IMR-90 (cell line): ENCODE measurements at regions not wholly inside any gene's neighbourhood (a gene's known extent, or its start where the extent isn't known, plus 50 kb on each side); places are given as distances from the start of the nearest gene placed in this dataset.

ENCODE experiments used
- ATAC-seq: fragments of 200-7000 bp; cut with Tn5 transposase; 2 replicates; pipeline ENCODE4 v1.9.1; 2020; ENCODE audit warnings: low read depth, mild to moderate bottlenecking, moderate library complexity
- BruUV-seq: library from RNA; stranded (reverse); fragments of 400-500 nt; replicated peaks from 2 replicates; lab custom pipeline; 2021; lab: Mats Ljungman, UMichigan
- CTCF ChIA-PET: fragments of 300-600 bp; formaldehyde crosslinking; extraction: SDS; loops from one replicate; lab custom pipeline; 2021; ENCODE audit warnings: antibody characterized with exemption; lab: Yijun Ruan, JAX
- POLR2A ChIA-PET: fragments of 300-600 bp; sonication (Branson Sonifier 250); formaldehyde crosslinking; loops from one replicate; lab custom pipeline; 2022; ENCODE audit warnings: antibody characterized with exemption; ENCODE audit not compliant: unreplicated experiment; lab: Charles Lee
- DNase-seq: peaks from one replicate; pipeline ENCODE4 v3.0.0; 2013
- H2AFZ ChIP-seq: replicated peaks from 2 replicates; pipeline ENCODE3; 2013; ENCODE audit warnings: low read length, mild to moderate bottlenecking; ENCODE audit not compliant: poor library complexity
- H2AK5ac ChIP-seq: 2 replicates; pipeline ENCODE4 v1.6.1; 2013; ENCODE audit warnings: low read depth, low read length, inconsistent platforms
- H2AK9ac ChIP-seq: replicated peaks from 2 replicates; pipeline ENCODE3; 2013; ENCODE audit warnings: mild to moderate bottlenecking, low read depth, low read length, moderate library complexity; ENCODE audit not compliant: poor library complexity
- H2BK120ac ChIP-seq: 2 replicates; pipeline ENCODE4 v1.6.1; 2013; ENCODE audit warnings: low read depth, low read length, inconsistent platforms
- H2BK15ac ChIP-seq: 3 replicates; pipeline ENCODE4 v1.6.1; 2013; ENCODE audit warnings: low read depth, low read length, inconsistent platforms
- H2BK20ac ChIP-seq: 2 replicates; pipeline ENCODE4 v1.6.1; 2013; ENCODE audit warnings: low read depth, mild to moderate bottlenecking, inconsistent platforms, low read length, moderate library complexity
- H2BK5ac ChIP-seq: 2 replicates; pipeline ENCODE4 v1.6.1; 2013; ENCODE audit warnings: mild to moderate bottlenecking, low read depth, low read length, inconsistent platforms; ENCODE audit not compliant: poor library complexity, severe bottlenecking
- H3K14ac ChIP-seq: replicated peaks from 2 replicates; pipeline ENCODE4 v1.6.1; 2013; ENCODE audit warnings: low read depth, low read length, inconsistent platforms
- H3K18ac ChIP-seq: 2 replicates; pipeline ENCODE4 v1.6.1; 2013; ENCODE audit warnings: low read depth, low read length, control low read depth
- H3K23ac ChIP-seq: 2 replicates; pipeline ENCODE4 v1.6.1; 2013; ENCODE audit warnings: low read depth, low read length, inconsistent platforms
- H3K27ac ChIP-seq: 2 replicates; pipeline ENCODE4 v1.5.1; 2013; ENCODE audit warnings: mild to moderate bottlenecking, control low read depth, low read length; ENCODE audit not compliant: insufficient read depth
- H3K27me3 ChIP-seq: 2 replicates; pipeline ENCODE4 v1.6.1; 2013; ENCODE audit warnings: low read length; ENCODE audit not compliant: control insufficient read depth, insufficient read depth
- H3K36me3 ChIP-seq: 2 replicates; pipeline ENCODE4 v1.6.1; 2013; ENCODE audit warnings: low read length, mixed read lengths; ENCODE audit not compliant: control insufficient read depth, insufficient read depth
- H3K4ac ChIP-seq: 2 replicates; pipeline ENCODE4 v1.6.1; 2013; ENCODE audit warnings: low read depth, low read length, inconsistent platforms
- H3K4me1 ChIP-seq: 2 replicates; pipeline ENCODE4 v1.6.1; 2013; ENCODE audit warnings: low read length, mixed read lengths; ENCODE audit not compliant: control insufficient read depth, insufficient read depth
- H3K4me2 ChIP-seq: 2 replicates; pipeline ENCODE4 v1.6.1; 2013; ENCODE audit warnings: low read depth, mild to moderate bottlenecking, control low read depth, low read length, moderate library complexity
- H3K4me3 ChIP-seq: 2 replicates; pipeline ENCODE4 v1.5.1; 2013; ENCODE audit warnings: low read depth, mild to moderate bottlenecking, control low read depth, low read length, moderate library complexity; ENCODE audit not compliant: insufficient read depth
- H3K56ac ChIP-seq: 2 replicates; pipeline ENCODE4 v1.6.1; 2013; ENCODE audit warnings: low read length, inconsistent platforms; ENCODE audit not compliant: insufficient read depth; ENCODE audit errors: extremely low read depth
- H3K79me1 ChIP-seq, 2 experiments: 2 replicates each; pipeline ENCODE4 v1.6.1; 2013; ENCODE audit warnings: low read length in 2 of 2, inconsistent platforms in 1 of 2, low read depth in 1 of 2
- H3K9ac ChIP-seq: 2 replicates; pipeline ENCODE4 v1.6.1; 2013; ENCODE audit warnings: low read depth, low read length, control low read depth
- H3K9me1 ChIP-seq: 2 replicates; pipeline ENCODE4 v1.6.1; 2013; ENCODE audit warnings: low read length, inconsistent platforms; ENCODE audit not compliant: insufficient read depth
- H3K9me3 ChIP-seq: 2 replicates; pipeline ENCODE4 v1.6.1; 2013; ENCODE audit warnings: low read length; ENCODE audit not compliant: control insufficient read depth, insufficient read depth
- H4K20me1 ChIP-seq: 2 replicates; pipeline ENCODE4 v1.6.1; 2013; ENCODE audit warnings: low read length, inconsistent platforms; ENCODE audit not compliant: insufficient read depth
- H4K5ac ChIP-seq: 2 replicates; pipeline ENCODE4 v1.6.1; 2013; ENCODE audit warnings: mild to moderate bottlenecking, low read depth, low read length, control low read depth
- H4K8ac ChIP-seq, 2 experiments: 2 replicates each; pipeline ENCODE4 v1.6.1; 2013; ENCODE audit warnings: low read depth in 2 of 2, low read length in 2 of 2, control low read depth in 1 of 2, inconsistent platforms in 1 of 2
- H4K91ac ChIP-seq: 2 replicates; pipeline ENCODE4 v1.6.1; 2013; ENCODE audit warnings: low read depth, low read length, inconsistent platforms; ENCODE audit not compliant: insufficient read depth
- BHLHE40 ChIP-seq: fragments of 150-350 bp; IDR thresholded peaks from 2 replicates; pipeline ENCODE4 v1.6.1; 2016; ENCODE audit warnings: mild to moderate bottlenecking, low read depth, low read length
- CEBPB ChIP-seq: IDR thresholded peaks from 2 replicates; pipeline ENCODE4 v1.6.1; 2012; ENCODE audit warnings: low read depth, low read length, improper control_type of control experiment
- FOS ChIP-seq: fragments of 150-350 bp; IDR thresholded peaks from 2 replicates; pipeline ENCODE4 v1.6.1; 2016; ENCODE audit warnings: low read depth, low read length
- MAFK ChIP-seq: IDR thresholded peaks from 2 replicates; pipeline ENCODE4 v1.6.1; 2012; ENCODE audit warnings: low read depth, low read length, improper control_type of control experiment
- WGBS, 2 experiments: methylation state at CpG; one replicate each; pipeline versions ENCODE4 v1.1.5 to v1.1.7; 2013; ENCODE audit warnings: missing lambda C conversion rate in 2 of 2; ENCODE audit not compliant: insufficient read length in 1 of 2; ENCODE audit errors: extremely low coverage in 2 of 2; 5-methylcytosine and 5-hydroxymethylcytosine counted together
- dilution Hi-C: fragments of 300-500 bp; cut with HindIII; formaldehyde crosslinking; loops from one replicate; pipeline ENCODE4 v1.14.3; 2018; ENCODE audit warnings: low sequenced_read_pairs; ENCODE audit not compliant: unreplicated experiment
- in situ Hi-C: fragments of 300-500 bp; cut with MboI; formaldehyde crosslinking; loops from 3 replicates; pipeline ENCODE4 v1.14.3; 2019; ENCODE audit warnings: low sequenced_read_pairs, inconsistent platforms, mixed read lengths
- intact Hi-C: fragments of 100-400 bp; cut with micrococcal nuclease; formaldehyde crosslinking; loops from 2 replicates; pipeline ENCODE4 v1.10.0; 2022
- TF ChIP-seq, protein P1 (sequence below): fragments of 150-350 bp; IDR thresholded peaks from 2 replicates; pipeline ENCODE4 v1.6.1; 2017; ENCODE audit warnings: mild to moderate bottlenecking, antibody characterized with exemption, low read length, low read depth

DNA sequence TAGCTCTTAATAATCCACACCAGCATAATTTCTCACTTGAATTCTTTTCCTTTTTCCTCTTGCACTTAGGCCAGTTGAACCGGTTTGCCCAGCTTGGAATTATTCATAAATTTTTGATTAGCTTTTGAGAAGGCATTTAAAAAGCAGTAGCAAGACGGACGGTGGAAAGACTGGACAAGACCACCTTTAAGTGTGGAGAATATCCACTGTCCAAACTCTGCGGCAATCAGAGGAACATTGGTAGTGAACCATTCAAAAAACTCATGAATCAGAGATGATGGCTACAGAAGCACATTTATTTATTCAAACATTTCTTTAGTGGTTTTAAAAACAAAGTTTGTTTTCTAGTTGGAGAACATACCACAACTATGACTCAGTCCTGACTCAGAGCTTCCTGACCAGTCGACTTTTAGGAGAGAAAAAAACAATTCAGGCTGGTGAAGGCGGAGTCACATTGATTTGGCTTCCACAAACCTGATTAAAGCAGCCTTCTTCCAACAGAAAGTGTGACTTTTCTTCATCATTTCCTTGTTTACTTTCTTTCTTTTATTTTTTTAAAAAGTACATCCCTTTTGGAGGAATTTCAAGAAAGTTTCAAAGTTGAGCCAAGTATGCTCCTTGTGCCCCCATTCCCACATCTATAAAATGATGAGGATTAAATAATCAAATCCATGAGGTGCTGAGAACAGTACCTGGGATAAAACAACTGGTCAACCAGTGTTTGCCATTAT is 128.8 kb downstream of the ADSS2 start:
- BruUV-seq = no TSS peak
- no peak overlapping the region for H3K4me3 ChIP-seq
- ChIA-PET CTCF (interaction anchor here (0.8 kb wide), 1 partner anchor 35 kb away, joined by 3 read pairs; no protein-coding TSS in a partner anchor), POLR2A (no interaction called here)
- H2BK15ac ChIP-seq = peak overlapping the region; percentile 82; the same call in 2 of the 3 replicates
- no peaks in the 10 kb centered on the region for H3K27me3 ChIP-seq
- peak; percentile 21; the same call in 1 of the 2 replicates for TF ChIP-seq MAFK
- TF ChIP-seq CEBPB = peak; percentile 6; the same call in 1 of the 2 replicates
- TF ChIP-seq, protein P1, sequence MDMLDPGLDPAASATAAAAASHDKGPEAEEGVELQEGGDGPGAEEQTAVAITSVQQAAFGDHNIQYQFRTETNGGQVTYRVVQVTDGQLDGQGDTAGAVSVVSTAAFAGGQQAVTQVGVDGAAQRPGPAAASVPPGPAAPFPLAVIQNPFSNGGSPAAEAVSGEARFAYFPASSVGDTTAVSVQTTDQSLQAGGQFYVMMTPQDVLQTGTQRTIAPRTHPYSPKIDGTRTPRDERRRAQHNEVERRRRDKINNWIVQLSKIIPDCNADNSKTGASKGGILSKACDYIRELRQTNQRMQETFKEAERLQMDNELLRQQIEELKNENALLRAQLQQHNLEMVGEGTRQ = no peak
- no peak; the same call in 1 of the 2 replicates for TF ChIP-seq BHLHE40
- peak; percentile 93 for TF ChIP-seq FOS
- H3K36me3 ChIP-seq = no peaks in the 10 kb centered on the region
- H3K4me2 ChIP-seq = peak overlapping the region; percentile 75; the same call in 1 of the 2 replicates
- peak overlapping the region; percentile 92 for H3K4ac ChIP-seq
- peaks cover 2% of the 10 kb centered on the region; the same call in 1 of the 2 replicates for H3K9me3 ChIP-seq
- no peak overlapping the region for H2AFZ ChIP-seq
- H3K4me1 ChIP-seq = peaks cover 7% of the 10 kb centered on the region
- H4K5ac ChIP-seq = peak overlapping the region; percentile 97
- peaks cover 7% of the 10 kb centered on the region; the same call in 1 of the 2 replicates for H3K9me1 ChIP-seq
- H3K79me1 ChIP-seq = no peaks in the 10 kb centered on the region
- H4K91ac ChIP-seq = peak overlapping the region; percentile 73
- H2BK5ac ChIP-seq = peak overlapping the region; percentile 89
- H3K56ac ChIP-seq = peak overlapping the region; percentile 70; the same call in 1 of the 2 replicates
- ATAC-seq (peak; percentile 92), DNase-seq (peak; percentile 98)
- H2BK120ac ChIP-seq = peak overlapping the region; percentile 93
- peak overlapping the region; percentile 58 for H3K14ac ChIP-seq
- H4K8ac ChIP-seq = peak overlapping the region; percentile 36 to 51
- in situ Hi-C loops (no loop called here), intact Hi-C loops (loop anchor here (2.0 kb wide), 1 partner anchor 122 kb away; no protein-coding TSS in a partner anchor), dilution Hi-C loops (no loop called here)
- H2AK9ac ChIP-seq = no peak overlapping the region
- peak overlapping the region; percentile 92 for H2BK20ac ChIP-seq
- peak overlapping the region; percentile 90 for H2AK5ac ChIP-seq
- WGBS, 2 experiments = no CpG with 5 or more reads among the region's 6 CpGs
- peak overlapping the region; percentile 95 for H3K18ac ChIP-seq
- H4K20me1 ChIP-seq = no peaks in the 10 kb centered on the region
- H3K27ac ChIP-seq = peak overlapping the region; percentile 96
- H3K23ac ChIP-seq = peak overlapping the region; percentile 54; the same call in 1 of the 2 replicates
- peak overlapping the region; percentile 22; the same call in 1 of the 2 replicates for H3K9ac ChIP-seq
